Omental fat pad (tissue), 3 donors: ENCODE measurements at regions not wholly inside any gene's neighbourhood (a gene's known extent, or its start where the extent isn't known, plus 50 kb on each side); places are given as distances from the start of the nearest gene placed in this dataset. TPM values are rescaled to one million over a fixed set of nuclear protein-coding genes. Genes with fewer than 3 reads are reported as not detected.

Experiments
- ATAC-seq: fragments of 150-250 bp; one replicate; pipeline ENCODE4 v1.9.1; 2016; ENCODE audit warnings: mild to moderate bottlenecking, moderate library complexity; ENCODE audit not compliant: low FRiP score
- DNase-seq: peaks from one replicate; pipeline ENCODE4 v3.0.0-alpha.2; 2019; ENCODE audit warnings: low spot score
- CTCF ChIP-seq, 3 donors: fragments of 450-650 bp; IDR thresholded peaks; one replicate each; pipeline ENCODE4 v1.5.1; 2016 to 2017; ENCODE audit warnings: antibody characterized with exemption in 3 of 3, mild to moderate bottlenecking in 3 of 3, moderate library complexity in 2 of 3
- small RNA-seq: library from RNA; depleted of rRNA; stranded (forward); fragments of <200 nt; gene quantifications from one replicate; pipeline ENCODE3, GENCODE V24; 2016

- ATAC-seq (no peak), DNase-seq (no peak)
- TF ChIP-seq CTCF (IDR thresholded peaks at IDR 0.05) = no peak
These were observed 52.5 kb upstream of the CARD18 start for GRCh38 chr11:105192115-105192514.

GRCh38 chr11:105189581-105189980 lies 50.0 kb upstream of the CARD18 start:
- no peak for TF ChIP-seq CTCF (IDR thresholded peaks at IDR 0.05)
- DNase-seq (no peak), ATAC-seq (no peak)

Small RNAs in the stretch of these regions (small RNA-seq; reads per million reads assigned to genes)
- gene AP003181.1 = not detected
- not detected for gene RF00017
